Peyer's patch (tissue), 4 donors: ENCODE measurements at regions not wholly inside any gene's neighbourhood (a gene's known extent, or its start where the extent isn't known, plus 50 kb on each side); places are given as distances from the start of the nearest gene placed in this dataset.

Experiments
- DNase-seq, 3 donors: peaks; one replicate each; pipeline ENCODE4 v3.0.0-alpha.2; 2017 to 2019
- H3K27ac ChIP-seq, 4 donors: fragments of 200-600 bp; sonication (generic); one replicate each; pipeline ENCODE4 v1.5.1; 2016 to 2019
- H3K27me3 ChIP-seq, 2 donors: fragments of 200-600 bp; sonication (generic); one replicate each; pipeline ENCODE4 v1.5.1; 2019
- H3K36me3 ChIP-seq, 3 donors: fragments of 200-600 bp; sonication (generic); one replicate each; pipeline ENCODE4 v1.5.1; 2016 to 2019
- H3K4me1 ChIP-seq, 4 donors: fragments of 200-600 bp; sonication (generic); one replicate each; pipeline ENCODE4 v1.5.1; 2016 to 2019
- H3K4me3 ChIP-seq, 4 donors: fragments of 200-600 bp; sonication (generic); 1 replicate in 3 of 4; 2 replicates in 1 of 4; pipeline ENCODE4 v1.5.1; 2016 to 2019; ENCODE audit warnings: mild to moderate bottlenecking in 1 of 4
- H3K9me3 ChIP-seq, 4 donors: fragments of 200-600 bp; sonication (generic); one replicate each; pipeline ENCODE4 v1.5.1; 2016 to 2019; ENCODE audit warnings: mild to moderate bottlenecking in 1 of 4
- POLR2A ChIP-seq, 2 donors: fragments of 450-650 bp; IDR thresholded peaks; one replicate each; pipeline ENCODE4 v1.5.1; 2017; ENCODE audit warnings: antibody characterized with exemption in 2 of 2, mild to moderate bottlenecking in 2 of 2, moderate library complexity in 2 of 2
- TF ChIP-seq, protein P1 (sequence below), 6 experiments: fragments of 450-650 bp in 4 of 6; fragments of 200-600 bp in 2 of 6; sonication (generic) in 1 of 6; IDR thresholded peaks; one replicate each; pipeline ENCODE4 v1.5.1; 2017 to 2019; ENCODE audit warnings: antibody characterized with exemption in 6 of 6, mild to moderate bottlenecking in 3 of 6, moderate library complexity in 1 of 6

DNA sequence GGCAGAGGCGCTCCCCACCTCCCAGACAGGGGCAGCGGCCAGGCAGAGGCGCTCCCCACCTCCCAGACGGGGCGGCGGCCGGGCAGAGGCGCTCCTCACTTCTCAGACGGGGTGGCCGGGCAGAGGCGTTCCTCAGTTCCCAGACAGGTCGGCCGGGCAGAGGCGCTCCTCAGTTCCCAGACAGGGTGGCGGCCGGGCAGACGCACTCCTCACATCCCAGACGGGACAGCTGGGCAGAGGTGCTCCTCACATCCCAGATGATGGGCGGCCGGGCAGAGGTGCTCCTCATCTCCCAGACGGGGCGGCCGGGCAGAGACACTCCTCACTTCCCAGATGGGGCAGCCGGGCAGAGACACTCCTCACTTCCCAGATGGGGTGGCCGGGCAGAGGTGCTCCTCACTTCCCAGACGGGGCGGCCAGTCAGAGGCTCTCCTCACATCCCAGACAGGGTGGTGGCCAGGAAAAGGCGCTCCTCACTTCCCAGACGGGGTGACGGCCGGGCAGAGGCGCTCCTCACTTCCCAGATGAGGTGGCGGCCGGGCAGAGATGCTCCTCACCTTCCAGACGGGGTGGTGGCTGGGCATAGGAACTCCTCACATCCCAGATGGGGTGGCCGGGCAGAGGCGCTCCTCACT is 75.1 kb downstream of the CARTPT start:
- peaks cover 0 to 8% (median 0%) of the 10 kb centered on the region in 4 donors for H3K9me3 ChIP-seq
- no peaks in the 10 kb centered on the region for H3K36me3 ChIP-seq
- no peaks in the 10 kb centered on the region for H3K27me3 ChIP-seq
- no peak for DNase-seq
- no peak for TF ChIP-seq POLR2A (IDR thresholded peaks at IDR 0.05)
- TF ChIP-seq, protein P1, sequence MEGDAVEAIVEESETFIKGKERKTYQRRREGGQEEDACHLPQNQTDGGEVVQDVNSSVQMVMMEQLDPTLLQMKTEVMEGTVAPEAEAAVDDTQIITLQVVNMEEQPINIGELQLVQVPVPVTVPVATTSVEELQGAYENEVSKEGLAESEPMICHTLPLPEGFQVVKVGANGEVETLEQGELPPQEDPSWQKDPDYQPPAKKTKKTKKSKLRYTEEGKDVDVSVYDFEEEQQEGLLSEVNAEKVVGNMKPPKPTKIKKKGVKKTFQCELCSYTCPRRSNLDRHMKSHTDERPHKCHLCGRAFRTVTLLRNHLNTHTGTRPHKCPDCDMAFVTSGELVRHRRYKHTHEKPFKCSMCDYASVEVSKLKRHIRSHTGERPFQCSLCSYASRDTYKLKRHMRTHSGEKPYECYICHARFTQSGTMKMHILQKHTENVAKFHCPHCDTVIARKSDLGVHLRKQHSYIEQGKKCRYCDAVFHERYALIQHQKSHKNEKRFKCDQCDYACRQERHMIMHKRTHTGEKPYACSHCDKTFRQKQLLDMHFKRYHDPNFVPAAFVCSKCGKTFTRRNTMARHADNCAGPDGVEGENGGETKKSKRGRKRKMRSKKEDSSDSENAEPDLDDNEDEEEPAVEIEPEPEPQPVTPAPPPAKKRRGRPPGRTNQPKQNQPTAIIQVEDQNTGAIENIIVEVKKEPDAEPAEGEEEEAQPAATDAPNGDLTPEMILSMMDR (IDR thresholded peaks at IDR 0.05): no peak
- no peak overlapping the region for H3K4me3 ChIP-seq
- H3K4me1 ChIP-seq: no peaks in the 10 kb centered on the region
- no peak overlapping the region for H3K27ac ChIP-seq

DNA sequence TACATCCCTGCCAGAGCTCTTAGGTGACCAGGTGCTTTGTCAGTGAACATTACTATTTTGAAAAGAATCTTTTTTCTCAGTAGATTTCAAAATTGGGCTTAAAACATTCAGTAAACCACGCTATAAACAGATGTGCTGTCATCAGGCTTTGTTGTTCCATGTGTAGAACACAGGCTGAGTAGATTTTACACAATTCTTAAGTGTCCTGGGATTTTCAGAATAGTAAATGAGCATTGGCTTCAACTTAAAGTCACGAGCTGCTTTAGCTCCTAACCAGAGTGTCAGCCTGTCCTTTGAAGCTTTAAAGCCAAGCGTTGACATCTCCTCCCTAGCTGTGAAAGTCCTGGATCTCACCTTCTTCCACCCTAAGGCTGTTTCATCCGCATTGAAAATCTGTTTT is 83.6 kb downstream of the CARTPT start:
- Histone ChIP-seq H3K27me3 (no peaks in the 10 kb centered on the region), H3K27ac (no peak overlapping the region), H3K4me3 (no peak overlapping the region), H3K36me3 (no peaks in the 10 kb centered on the region), H3K9me3 (no peaks in the 10 kb centered on the region), H3K4me1 (no peaks in the 10 kb centered on the region)
- no peak for DNase-seq
- TF ChIP-seq, protein P1 (IDR thresholded peaks at IDR 0.05): no peak
- TF ChIP-seq POLR2A (IDR thresholded peaks at IDR 0.05): no peak

DNA sequence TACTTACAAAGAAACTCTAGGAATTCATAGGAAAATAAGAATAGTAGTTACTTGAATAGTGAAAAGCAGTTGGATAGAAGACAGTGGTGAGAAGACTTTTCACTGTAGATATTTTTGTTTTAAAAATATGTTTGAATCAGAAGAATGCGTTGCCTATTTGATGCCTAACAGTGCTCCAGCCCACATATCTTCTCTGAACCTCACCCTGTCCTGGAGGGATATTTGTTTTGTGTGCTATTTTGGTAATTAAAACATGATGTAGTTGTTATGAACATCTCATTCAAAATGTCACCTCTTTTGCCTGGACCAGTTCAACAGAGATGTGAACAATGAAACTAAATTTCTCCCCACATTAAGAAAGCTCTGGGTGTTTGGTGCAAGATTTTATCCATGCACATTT is 87.6 kb downstream of the CARTPT start:
- H3K9me3 ChIP-seq: no peaks in the 10 kb centered on the region
- DNase-seq: no peak
- no peak overlapping the region for H3K4me3 ChIP-seq
- no peaks in the 10 kb centered on the region for H3K36me3 ChIP-seq
- H3K27me3 ChIP-seq: no peaks in the 10 kb centered on the region
- no peak overlapping the region for H3K27ac ChIP-seq
- TF ChIP-seq, protein P1 (IDR thresholded peaks at IDR 0.05): no peak
- no peak for TF ChIP-seq POLR2A (IDR thresholded peaks at IDR 0.05)
- no peaks in the 10 kb centered on the region for H3K4me1 ChIP-seq

DNA sequence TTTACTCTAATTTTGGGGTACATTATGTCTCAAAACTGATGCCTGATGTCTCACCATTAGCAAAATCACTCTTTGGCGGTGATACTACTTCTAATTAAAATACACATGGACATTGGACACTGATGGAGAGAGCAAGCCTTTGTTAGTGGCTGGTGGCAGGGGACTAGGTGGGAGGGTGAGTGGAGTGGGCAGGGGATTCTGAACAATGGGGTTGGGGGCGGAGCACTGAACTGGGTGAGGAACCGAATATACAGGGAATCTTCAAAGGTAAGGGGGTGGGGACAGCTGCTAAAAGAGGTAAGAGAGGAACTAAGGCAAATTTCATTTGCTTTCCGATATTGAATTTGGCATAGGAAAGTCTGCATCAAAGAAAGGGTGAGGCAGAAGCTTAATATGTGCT is 88.8 kb downstream of the CARTPT start:
- TF ChIP-seq POLR2A (IDR thresholded peaks at IDR 0.05): no peak
- TF ChIP-seq, protein P1 (IDR thresholded peaks at IDR 0.05): no peak
- Histone ChIP-seq H3K4me3 (no peak overlapping the region), H3K27me3 (no peaks in the 10 kb centered on the region), H3K9me3 (no peaks in the 10 kb centered on the region), H3K4me1 (no peaks in the 10 kb centered on the region), H3K36me3 (no peaks in the 10 kb centered on the region), H3K27ac (no peak overlapping the region)
- DNase-seq: no peak

DNA sequence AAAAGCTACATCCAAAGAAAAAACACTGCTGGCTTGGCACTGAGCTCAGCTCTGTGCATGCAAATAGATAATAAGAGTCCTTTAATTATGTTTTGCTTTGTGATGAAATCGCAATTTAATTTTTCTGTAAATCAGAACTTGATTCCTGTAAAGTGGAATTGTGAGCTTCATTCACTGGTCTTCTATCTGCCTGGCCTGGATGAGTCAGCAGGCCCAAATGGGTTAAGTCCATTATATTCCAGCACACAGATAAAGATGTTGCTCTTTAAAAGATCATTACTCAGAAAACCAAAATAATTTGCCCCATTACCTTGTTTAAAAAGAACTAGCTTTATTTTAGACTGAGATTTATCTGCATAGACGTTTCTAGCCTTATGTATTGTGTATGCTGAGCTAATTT is 90.4 kb downstream of the CARTPT start:
- TF ChIP-seq, protein P1 (IDR thresholded peaks at IDR 0.05): no peak
- no peak for TF ChIP-seq POLR2A (IDR thresholded peaks at IDR 0.05)
- Histone ChIP-seq H3K9me3 (no peaks in the 10 kb centered on the region), H3K36me3 (no peaks in the 10 kb centered on the region), H3K27me3 (no peaks in the 10 kb centered on the region), H3K27ac (no peak overlapping the region), H3K4me1 (no peaks in the 10 kb centered on the region), H3K4me3 (no peak overlapping the region)
- DNase-seq: no peak

DNA sequence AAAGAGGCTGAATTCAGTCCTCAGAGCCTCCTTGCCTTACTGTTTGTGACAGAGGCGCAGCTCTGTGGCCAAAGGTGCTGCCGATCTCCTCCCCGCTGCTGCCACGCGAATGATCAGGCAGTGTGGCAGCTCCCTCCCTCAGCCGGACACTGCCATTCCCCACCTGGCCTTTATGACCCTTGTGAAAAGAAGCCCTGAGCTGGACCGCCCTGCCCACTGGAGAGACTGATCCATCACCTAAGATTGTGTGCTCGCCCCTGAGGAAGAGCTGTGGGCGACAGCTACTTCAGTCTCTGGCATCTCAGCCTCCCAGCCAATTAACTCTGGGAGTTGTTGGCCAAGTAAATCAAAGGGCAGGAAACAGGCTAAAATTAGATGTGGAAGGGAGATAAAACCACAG is 90.9 kb downstream of the CARTPT start:
- H3K9me3 ChIP-seq: no peaks in the 10 kb centered on the region
- H3K36me3 ChIP-seq: no peaks in the 10 kb centered on the region
- H3K27me3 ChIP-seq: no peaks in the 10 kb centered on the region
- H3K4me3 ChIP-seq: no peak overlapping the region
- no peak overlapping the region for H3K27ac ChIP-seq
- DNase-seq: no peak
- no peaks in the 10 kb centered on the region for H3K4me1 ChIP-seq
- TF ChIP-seq, protein P1 (IDR thresholded peaks at IDR 0.05): no peak
- no peak for TF ChIP-seq POLR2A (IDR thresholded peaks at IDR 0.05)
